SKM-1 treated with dmso at 0.1 percent for 144 hours (cell line): ENCODE measurements at regions not wholly inside any gene's neighbourhood (a gene's known extent, or its start where the extent isn't known, plus 50 kb on each side); places are given as distances from the start of the nearest gene placed in this dataset.
"Not testable (repeated sequence)": the region's sequence is repeated elsewhere in the genome, so short reads cannot be mapped to it uniquely, and the experiment has no call there.

ENCODE experiments used
- DNase-seq: peaks from one replicate; lab custom pipeline; 2025; ENCODE audit not compliant: unreplicated experiment; lab: John Stamatoyannopoulos, UW

- peak; percentile 23 for DNase-seq
These were observed 74.0 kb upstream of the SAMSN1 start for GRCh38 chr21:14620152-14620551.

GRCh38 chr21:14617871-14618270, 71.8 kb upstream of the SAMSN1 start:
- no peak for DNase-seq

DNA sequence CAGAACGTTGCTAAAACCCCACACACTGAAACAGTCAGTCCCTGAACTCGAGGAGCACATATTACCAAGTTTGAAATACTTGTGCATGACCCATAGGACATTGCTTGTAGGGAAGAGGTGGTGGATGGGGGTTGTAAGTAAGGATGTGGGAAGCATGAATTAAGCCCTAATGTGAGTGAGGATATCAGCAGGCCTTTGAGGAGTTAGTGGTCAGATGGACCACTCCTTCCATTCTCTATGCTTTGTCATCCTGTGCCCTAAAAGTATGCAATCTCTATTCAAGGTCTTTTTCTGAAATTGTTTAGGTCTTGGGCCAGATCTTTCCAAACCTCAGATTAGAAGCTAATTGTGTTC, 70.9 kb upstream of the SAMSN1 start:
- DNase-seq: no peak

GRCh38 chr21:14616380-14617039, 70.4 kb upstream of the SAMSN1 start:
- DNase-seq: no peak

DNA sequence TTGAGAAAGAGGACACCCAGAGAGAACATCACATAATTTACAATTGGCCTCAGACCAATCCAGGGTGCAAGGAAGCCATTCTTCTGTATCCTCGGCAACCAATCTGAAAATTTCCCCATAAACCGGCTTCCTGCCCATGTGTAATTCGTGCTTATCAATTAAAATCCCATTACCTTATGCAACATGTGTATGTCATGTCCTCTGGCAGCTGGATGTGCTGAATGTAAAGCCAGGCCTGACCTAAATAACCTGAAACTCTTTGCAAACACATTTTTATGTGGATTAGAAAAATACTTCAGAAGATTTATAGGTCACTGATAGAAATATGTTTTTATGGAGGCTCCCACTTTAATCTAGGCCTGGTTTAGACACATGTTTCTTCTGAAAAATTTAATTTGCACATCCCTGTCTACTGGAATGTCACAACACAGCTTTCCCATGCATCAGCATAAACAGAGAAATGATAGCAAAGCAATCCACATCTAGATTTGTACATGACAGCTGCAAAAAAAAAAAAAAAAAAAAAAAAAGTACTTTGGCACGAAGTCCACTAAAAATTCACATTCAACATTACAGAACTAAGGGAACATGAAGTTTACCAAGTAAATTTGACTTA, 69.4 kb upstream of the SAMSN1 start:
- DNase-seq: no peak

DNA sequence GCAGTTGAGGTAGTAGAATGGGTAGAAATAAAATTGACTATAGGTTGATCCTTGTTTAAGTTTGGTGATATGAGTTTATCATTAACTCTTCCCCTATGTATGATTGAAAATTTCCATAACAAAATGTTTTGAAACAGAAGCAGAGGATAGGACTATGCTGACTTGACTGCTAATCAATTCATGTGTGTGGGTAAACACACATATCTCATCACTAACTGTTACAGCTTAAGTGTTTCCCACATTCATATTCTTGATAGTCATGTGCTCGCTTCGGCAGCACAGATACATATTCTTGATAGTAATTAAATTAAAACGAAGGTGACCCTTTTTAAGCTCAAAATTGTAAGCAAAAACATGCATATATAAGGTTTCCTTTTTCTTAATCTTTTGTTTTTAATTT, 68.2 kb upstream of the SAMSN1 start:
- DNase-seq: no peak

DNA sequence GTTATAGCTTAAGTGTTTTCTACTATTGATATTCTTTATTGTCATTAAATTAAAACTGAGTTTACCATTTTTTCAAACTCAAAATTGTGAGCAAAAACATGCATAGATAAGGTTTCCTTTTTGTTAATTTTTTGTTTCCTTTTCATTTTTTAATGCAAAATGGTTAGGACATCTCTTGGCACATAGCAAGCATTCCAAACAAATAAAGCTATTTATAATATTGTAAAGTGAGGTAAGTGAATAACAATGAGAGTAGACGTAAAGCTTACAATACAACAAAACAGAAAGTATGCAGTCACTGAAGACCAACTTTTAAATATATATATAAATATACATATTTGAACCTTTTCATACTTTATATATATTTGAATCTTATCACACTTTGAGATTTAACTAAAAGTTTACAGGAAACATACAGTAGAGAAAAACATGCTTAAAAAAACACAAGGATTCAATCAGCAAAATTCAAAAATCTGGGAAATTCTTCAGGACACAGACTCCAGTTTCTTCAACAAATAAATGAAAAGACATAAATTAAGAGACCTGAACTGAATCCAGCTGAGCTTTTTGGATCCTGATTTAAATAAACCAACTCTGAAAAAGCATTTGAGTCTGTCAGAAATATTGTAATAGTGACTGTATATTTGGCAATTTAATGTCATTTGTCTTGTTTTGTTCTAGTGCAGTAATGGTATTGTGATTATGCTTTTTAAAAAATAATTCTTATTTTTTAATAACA, 67.5 kb upstream of the SAMSN1 start:
- DNase-seq: no peak

GRCh38 chr21:14610119-14610518, 64.0 kb upstream of the SAMSN1 start:
- not testable (repeated sequence) for DNase-seq

- no peak for DNase-seq
These were observed 63.2 kb upstream of the SAMSN1 start for GRCh38 chr21:14609274-14609673.

GRCh38 chr21:14607262-14607661, 61.1 kb upstream of the SAMSN1 start:
- DNase-seq: no peak

DNA sequence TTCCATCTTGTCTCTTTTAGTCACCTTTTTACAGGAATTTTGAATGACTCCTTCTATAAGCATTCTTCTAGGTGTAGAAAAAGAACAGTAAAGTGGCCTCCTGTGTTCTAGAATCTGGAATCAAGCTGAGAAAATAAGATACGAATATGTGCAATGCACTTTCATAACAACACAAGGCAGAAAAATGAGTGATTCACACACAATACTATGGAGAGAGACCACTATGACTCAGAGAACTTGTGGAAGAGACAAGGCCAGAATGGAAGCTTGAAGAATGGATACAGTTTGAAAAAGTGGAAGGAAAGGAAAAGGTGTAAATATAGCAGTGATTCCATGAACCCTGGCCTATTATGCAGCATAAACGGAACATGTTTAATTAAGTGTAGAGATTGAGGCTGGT, 57.1 kb upstream of the SAMSN1 start:
- DNase-seq: no peak

- no peak for DNase-seq
These were observed 56.4 kb upstream of the SAMSN1 start for GRCh38 chr21:14602382-14602958.

- no peak for DNase-seq
These were observed 54.6 kb upstream of the SAMSN1 start for GRCh38 chr21:14600569-14601297.

GRCh38 chr21:14598065-14598464, 52.0 kb upstream of the SAMSN1 start:
- DNase-seq: no peak
